ENCODE measurements at regions not wholly inside any gene's neighbourhood (a gene's known extent, or its start where the extent isn't known, plus 50 kb on each side); places are given as distances from the start of the nearest gene placed in this dataset.
"Not testable (repeated sequence)": the region's sequence is repeated elsewhere in the genome, so short reads cannot be mapped to it uniquely, and the experiment has no call there.

GRCh38 chr14:29982171-29982570 is 54.5 kb upstream of the PRKD1 start:
- no peak for DNase-seq (ENCODE audit: low read depth in 2 of 2)

DNA sequence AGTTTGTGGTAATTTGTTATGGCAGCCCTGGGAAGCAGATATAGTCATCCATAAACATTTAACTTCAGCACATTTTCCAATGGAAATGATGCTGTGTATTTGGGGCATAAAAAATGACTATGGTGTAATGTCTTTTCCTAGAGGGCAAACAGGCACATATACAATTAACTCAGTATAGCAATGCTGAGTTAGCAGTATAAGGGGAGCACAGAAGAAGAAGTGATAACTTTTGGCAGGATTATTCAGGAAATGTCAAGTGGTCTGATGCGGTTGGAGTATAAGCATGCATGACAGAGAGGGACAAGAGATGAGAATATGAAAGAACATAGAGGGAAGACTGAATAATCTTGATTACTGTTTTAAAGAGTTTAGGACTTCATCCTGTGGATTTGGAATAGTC is 55.3 kb upstream of the PRKD1 start:
- DNase-seq (ENCODE audit: low read depth in 2 of 2) = no peak

DNA sequence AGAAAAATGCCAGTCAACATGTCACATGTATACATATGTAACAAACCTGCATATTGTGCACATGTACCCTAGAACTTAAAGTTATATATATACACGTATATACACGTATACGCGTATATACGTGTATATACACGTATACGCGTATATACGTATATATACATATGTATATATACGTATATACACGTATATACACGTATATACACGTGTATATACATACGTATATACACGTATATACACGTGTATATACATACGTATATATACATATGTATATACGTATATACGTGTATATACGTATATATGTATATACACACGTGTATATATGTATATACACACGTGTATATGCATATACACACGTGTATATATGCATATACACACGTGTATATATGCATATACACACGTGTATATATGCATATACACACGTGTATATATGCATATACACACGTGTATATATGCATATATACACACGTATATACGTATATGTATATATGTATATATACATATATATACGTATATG is 62.8 kb upstream of the PRKD1 start:
- DNase-seq (ENCODE audit: low read depth in 2 of 2) = not testable (repeated sequence)

- no peak for DNase-seq (ENCODE audit: low read depth in 2 of 2)
Measured at GRCh38 chr14:29990993-29991392, 63.3 kb upstream of the PRKD1 start.

- DNase-seq (ENCODE audit: low read depth in 2 of 2) = no peak
Measured at GRCh38 chr14:29993143-29993542, 65.5 kb upstream of the PRKD1 start.

DNA sequence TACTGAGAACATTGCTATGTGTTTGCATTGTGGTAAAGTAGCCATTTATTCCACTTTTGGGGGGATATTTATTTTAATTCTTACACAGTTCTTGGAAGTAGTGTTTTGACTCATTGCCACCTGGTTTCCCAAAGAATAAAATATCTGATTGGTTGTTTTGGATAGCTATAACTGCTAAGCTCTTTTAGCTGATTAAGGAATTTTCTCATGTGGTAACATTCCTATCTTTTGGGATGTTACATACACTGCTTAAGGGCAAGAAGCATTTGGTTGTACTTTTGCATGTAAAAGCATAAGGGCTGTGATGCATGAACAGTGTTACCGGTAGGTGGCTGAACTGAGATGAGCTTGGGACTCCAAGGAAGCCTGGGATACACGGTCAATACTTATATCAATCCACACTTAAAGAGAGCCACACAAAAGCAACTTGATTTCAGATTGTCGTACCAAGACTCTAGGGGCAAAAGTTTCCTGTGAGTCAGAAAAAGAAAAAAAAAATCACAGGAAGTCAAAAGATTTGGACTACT is 71.4 kb upstream of the PRKD1 start:
- DNase-seq (ENCODE audit: low read depth in 2 of 2) = no peak

- DNase-seq (ENCODE audit: low read depth in 2 of 2) = no peak
Measured at GRCh38 chr14:30002859-30003258, 75.2 kb upstream of the PRKD1 start.

DNA sequence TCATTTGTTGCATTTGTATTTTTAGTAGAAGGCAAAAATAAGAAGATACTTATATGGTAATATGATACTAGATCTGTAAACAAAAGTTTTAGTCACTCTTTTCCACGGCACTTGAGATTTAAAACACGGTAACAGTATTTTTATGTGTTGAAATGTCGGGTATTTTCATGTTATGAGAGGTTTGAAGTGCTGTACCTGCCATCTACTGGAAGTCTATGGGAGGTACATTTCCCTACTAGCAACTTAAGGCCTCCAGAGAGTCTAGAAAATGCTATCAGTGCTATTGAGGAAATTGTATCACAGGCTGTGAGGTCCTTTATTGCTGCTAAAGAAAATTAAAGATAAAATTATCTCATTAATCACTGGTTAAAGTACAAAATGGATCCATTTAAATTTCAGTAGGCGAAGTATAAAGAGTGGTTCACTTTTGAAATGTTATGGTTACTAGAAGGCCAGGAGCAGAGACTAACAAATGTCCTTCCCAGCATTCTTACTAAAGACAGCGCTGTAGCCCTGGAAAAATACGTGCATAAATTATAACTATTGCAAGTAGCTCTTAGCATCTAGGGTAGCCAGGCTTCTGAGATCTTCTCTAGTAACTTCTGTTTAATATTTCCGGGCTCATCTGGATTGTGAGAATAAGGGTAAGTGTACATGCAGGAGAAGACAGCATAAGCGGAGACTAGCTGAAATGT is 77.6 kb upstream of the PRKD1 start:
- no peak for DNase-seq (ENCODE audit: low read depth in 2 of 2)

GRCh38 chr14:30006695-30007094 is 79.0 kb upstream of the PRKD1 start:
- no peak for DNase-seq (ENCODE audit: low read depth in 2 of 2)

GRCh38 chr14:30015489-30015888 is 87.8 kb upstream of the PRKD1 start:
- no peak for DNase-seq (ENCODE audit: low read depth in 2 of 2)

- DNase-seq (ENCODE audit: low read depth in 2 of 2) = no peak
Measured at GRCh38 chr14:30016002-30016401, 88.4 kb upstream of the PRKD1 start.

DNA sequence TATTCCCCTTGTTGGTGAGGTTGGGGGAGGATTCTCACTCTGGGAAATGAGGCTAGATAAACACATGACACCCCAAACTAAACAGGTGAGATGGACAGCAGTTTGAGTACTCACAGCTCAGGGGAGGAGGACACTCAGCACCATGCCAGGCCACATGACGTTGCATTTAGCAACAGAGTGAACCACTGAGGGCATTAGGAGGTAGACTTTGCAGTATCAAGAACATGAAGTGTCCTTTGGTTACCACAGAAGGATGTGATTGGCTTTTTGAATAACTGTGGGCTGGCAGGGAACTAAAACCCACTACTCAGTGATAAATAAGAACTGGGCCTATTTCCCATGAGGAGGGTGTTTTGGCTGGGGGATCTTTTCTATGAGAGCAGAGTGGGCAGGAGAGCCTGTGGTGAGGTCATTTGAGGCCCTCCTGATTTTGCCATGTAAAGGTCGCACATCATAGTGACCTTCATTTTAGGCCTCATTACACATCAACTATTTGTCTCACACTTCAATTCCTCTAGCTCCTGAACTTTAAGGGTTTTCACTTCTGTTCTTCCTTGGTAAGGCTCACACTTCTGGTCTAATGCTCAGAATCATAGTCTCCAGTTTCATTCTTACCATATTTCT is 89.8 kb upstream of the PRKD1 start:
- no peak for DNase-seq (ENCODE audit: low read depth in 2 of 2)

DNA sequence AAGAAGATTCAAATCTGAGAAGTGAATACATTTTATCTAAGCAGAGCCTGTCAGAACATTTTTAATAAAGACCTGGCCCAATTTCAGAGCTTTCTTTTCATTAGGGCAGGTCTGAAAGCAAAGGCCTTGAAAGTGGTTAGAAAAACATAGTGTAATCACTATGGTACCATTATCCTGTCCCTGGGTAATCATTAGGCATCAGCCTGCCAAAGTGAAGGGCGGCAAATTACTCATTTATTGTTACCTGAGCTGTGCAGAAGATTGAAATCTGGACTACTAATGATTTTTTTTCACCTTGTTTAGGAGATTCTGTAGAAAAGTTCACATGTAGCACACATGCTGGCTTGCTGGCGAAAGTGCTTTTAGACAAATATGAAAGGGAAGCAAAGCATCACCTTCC is 92.6 kb upstream of the PRKD1 start:
- no peak for DNase-seq (ENCODE audit: low read depth in 2 of 2)

- no peak for DNase-seq (ENCODE audit: low read depth in 2 of 2)
Measured at GRCh38 chr14:30020687-30021086, 93.0 kb upstream of the PRKD1 start.

DNA sequence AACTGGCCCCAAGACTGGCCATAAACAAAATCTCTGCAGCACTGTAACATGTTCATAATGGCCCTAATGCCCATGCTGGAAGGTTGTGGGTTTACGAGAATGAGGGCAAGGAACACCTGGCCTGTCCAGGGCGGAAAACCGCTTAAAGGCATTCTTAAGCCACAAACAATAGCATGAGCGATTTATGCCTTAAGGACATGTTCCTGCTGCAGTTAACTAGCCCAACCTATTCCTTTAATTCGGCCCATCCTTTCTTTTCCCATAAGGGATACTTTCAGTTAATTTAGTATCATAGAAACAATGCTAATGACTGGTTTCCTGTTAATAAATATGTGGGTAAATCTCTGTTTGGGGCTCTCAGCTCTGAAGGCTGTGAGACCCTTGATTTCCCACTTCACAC is 95.7 kb upstream of the PRKD1 start:
- not testable (repeated sequence) for DNase-seq (ENCODE audit: low read depth in 2 of 2)

DNA sequence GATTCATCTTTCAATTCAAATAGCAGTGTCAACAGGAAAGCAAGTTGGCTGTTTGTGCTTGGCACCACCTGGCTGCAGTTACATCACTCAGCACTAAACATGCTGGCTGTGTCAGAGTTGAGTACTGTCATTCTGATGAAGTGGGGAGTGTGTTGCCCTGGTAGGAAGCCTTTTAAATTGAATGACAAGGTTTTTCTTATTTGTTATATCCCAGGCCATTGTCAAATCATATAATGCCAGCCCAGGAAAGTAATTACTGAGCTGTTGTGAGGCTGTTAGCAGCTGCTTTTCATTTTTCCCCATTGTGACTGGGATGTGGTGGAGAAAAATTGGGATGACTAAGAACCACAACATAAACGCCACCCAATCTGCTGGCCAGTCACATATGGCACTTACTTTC is 106.5 kb upstream of the PRKD1 start:
- no peak for DNase-seq (ENCODE audit: low read depth in 2 of 2)

DNA sequence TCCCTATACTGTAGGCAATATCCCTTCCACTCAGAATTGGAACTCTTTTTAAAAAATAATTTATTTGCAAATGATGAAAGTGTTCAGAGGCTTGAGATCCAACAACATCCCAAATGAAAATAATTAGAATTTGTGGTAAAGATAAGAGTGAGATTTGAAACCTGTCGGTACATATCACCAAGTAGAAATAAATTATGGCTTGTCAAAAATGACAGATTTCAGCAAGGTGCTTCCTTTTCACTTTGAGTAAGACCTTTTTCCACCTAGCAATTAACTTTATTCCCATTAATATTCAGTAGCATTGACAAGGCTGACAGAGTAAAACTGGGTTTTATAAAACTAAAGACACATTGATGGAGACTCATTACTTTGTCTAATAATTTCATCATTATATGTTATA is 107.7 kb upstream of the PRKD1 start:
- no peak for DNase-seq (ENCODE audit: low read depth in 2 of 2)

- no peak for DNase-seq (ENCODE audit: low read depth in 2 of 2)
Measured at GRCh38 chr14:30045720-30046119, 118.1 kb upstream of the PRKD1 start.

GRCh38 chr14:30053103-30053502 is 125.5 kb upstream of the PRKD1 start:
- no peak for DNase-seq (ENCODE audit: low read depth in 2 of 2)

GRCh38 chr14:30054201-30054600 is 126.6 kb upstream of the PRKD1 start:
- DNase-seq (ENCODE audit: low read depth in 2 of 2) = no peak

DNA sequence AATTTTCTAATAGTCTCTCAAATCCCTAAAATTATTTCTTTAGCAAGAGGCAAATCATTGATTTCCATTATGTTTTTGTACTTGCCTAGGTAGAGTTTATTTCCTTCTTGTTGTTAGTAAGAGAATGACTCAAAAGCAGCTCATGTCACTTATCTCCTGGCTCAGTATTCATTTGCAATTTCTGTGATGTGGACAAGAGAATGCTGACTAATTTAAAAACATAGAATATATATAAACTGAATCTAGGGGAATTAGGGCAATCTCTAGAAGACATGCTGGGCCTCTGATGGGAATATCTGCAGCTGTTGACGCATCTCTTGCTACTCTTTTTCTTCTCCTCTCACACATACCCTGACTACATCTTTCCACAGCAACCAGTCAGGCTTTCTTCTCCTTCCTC is 130.8 kb upstream of the PRKD1 start:
- no peak for DNase-seq (ENCODE audit: low read depth in 2 of 2)

GRCh38 chr14:30063746-30064145 is 136.1 kb upstream of the PRKD1 start:
- no peak for DNase-seq (ENCODE audit: low read depth in 2 of 2)

- DNase-seq (ENCODE audit: low read depth in 2 of 2) = no peak
Measured at GRCh38 chr14:30064454-30064853, 136.8 kb upstream of the PRKD1 start.

All from stimulated activated CD4-positive, alpha-beta T cell treated with anti-CD3 and anti-CD28 coated beads, Interleukin-12 subunit alpha, Interleukin-12 subunit beta, amount 100 ng/mL, for 24 hours (primary cell).